ENCODE measurements at regions not wholly inside any gene's neighbourhood (a gene's known extent, or its start where the extent isn't known, plus 50 kb on each side); places are given as distances from the start of the nearest gene placed in this dataset.

- TF ChIP-seq CTCF (IDR thresholded peaks at IDR 0.05 in 2 of 3, conservative IDR thresholded peaks at IDR 0.05 in 1 of 3; ENCODE audit: borderline replicate concordance in 1 of 3, insufficient read depth in 1 of 3, low read depth in 2 of 3, low read length in 2 of 3) (no peak), EGR1 (IDR thresholded peaks at IDR 0.05; ENCODE audit: low read depth) (no peak), RAD21 (IDR thresholded peaks at IDR 0.05; ENCODE audit: low read depth) (no peak), POLR2A (IDR thresholded peaks at IDR 0.05; ENCODE audit: borderline replicate concordance, extremely low read depth, insufficient read depth, insufficient read length) (no peak), EZH2 (IDR thresholded peaks at IDR 0.05) (no peak), SIN3A (IDR thresholded peaks at IDR 0.05; ENCODE audit: low read depth) (no peak), ZFX (IDR thresholded peaks at IDR 0.05) (no peak), YY1 (IDR thresholded peaks at IDR 0.05; ENCODE audit: extremely low read depth, insufficient replicate concordance, low read depth, low read length) (no peak), REST (IDR thresholded peaks at IDR 0.05; ENCODE audit: low read depth) (no peak), ZBTB33 (IDR thresholded peaks at IDR 0.05; ENCODE audit: extremely low read depth, insufficient replicate concordance, low read length) (no peak), ATF3 (IDR thresholded peaks at IDR 0.05) (no peak), POLR2AphosphoS5 (IDR thresholded peaks at IDR 0.05; ENCODE audit: low read depth, low read length) (no peak), JUND (IDR thresholded peaks at IDR 0.05) (no peak)
These were observed 70.5 kb upstream of the TNRC6B start for GRCh38 chr22:40107244-40107643.
